ENCODE measurements at regions not wholly inside any gene's neighbourhood (a gene's known extent, or its start where the extent isn't known, plus 50 kb on each side); places are given as distances from the start of the nearest gene placed in this dataset.

GRCh38 chr1:162926906-162927305 lies 65.9 kb upstream of the CCDC190 start:
- Mint-ChIP-seq H3K9me3 (no peaks in the 10 kb centered on the region), H3K27me3 (ENCODE audit: low read depth) (no peaks in the 10 kb centered on the region), H3K4me1 (no peaks in the 10 kb centered on the region), H3K36me3 (ENCODE audit: insufficient read depth in 1 of 3, low read depth in 3 of 3) (no peaks in the 10 kb centered on the region), H3K27ac (no peak overlapping the region), H3K4me3 (no peak overlapping the region)
- Histone ChIP-seq H2BK12ac (ENCODE audit: insufficient read length, low read depth, low read length) (no peak overlapping the region), H4K8ac (replicated peaks; ENCODE audit: insufficient read length, low read depth, low read length) (no peak overlapping the region), H3K18ac (ENCODE audit: insufficient read length, low read depth, low read length) (no peak overlapping the region), H3K4me2 (ENCODE audit: insufficient read depth, insufficient read length, low read length) (no peak overlapping the region), H3K27me3 (ENCODE audit: insufficient read depth, low read length) (no peaks in the 10 kb centered on the region), H3K4ac (ENCODE audit: low read depth, low read length) (no peak overlapping the region), H3T11ph (ENCODE audit: low read length) (no peak overlapping the region), H3K23me2 (ENCODE audit: insufficient read length, low read depth, low read length, poor library complexity, severe bottlenecking) (no peaks in the 10 kb centered on the region), H3K56ac (ENCODE audit: insufficient read length, low read depth, low read length) (no peak overlapping the region), H3K27ac (ENCODE audit: insufficient read length, low read depth, low read length) (no peak overlapping the region), H3K79me2 (ENCODE audit: insufficient read depth, low read length) (no peaks in the 10 kb centered on the region), H3K79me1 (ENCODE audit: insufficient read depth, low read depth, low read length, poor library complexity, severe bottlenecking) (no peaks in the 10 kb centered on the region), H3K9me3 (ENCODE audit: control insufficient read depth, low read depth, low read length) (no peaks in the 10 kb centered on the region), H3K9ac (ENCODE audit: extremely low read depth, insufficient read length, low read length) (no peak overlapping the region), H2BK5ac (ENCODE audit: insufficient read length, low read length) (no peak overlapping the region), H2AFZ (ENCODE audit: low read length) (no peak overlapping the region), H4K5ac (ENCODE audit: insufficient read length, low read depth, low read length) (no peak overlapping the region), H3K4me1 (ENCODE audit: insufficient read depth, low read length) (no peaks in the 10 kb centered on the region), H4K91ac (ENCODE audit: insufficient read length, low read depth, low read length) (no peak overlapping the region), H4K20me1 (ENCODE audit: control insufficient read depth, insufficient read depth, insufficient read length) (no peaks in the 10 kb centered on the region), H2AK5ac (ENCODE audit: insufficient read length, low read length) (no peak overlapping the region), H2BK15ac (ENCODE audit: low read depth, low read length) (no peak overlapping the region), H3K23ac (ENCODE audit: insufficient read length, low read depth, low read length) (no peak overlapping the region), H3K14ac (ENCODE audit: insufficient read depth, low read length) (no peak overlapping the region), H2BK20ac (ENCODE audit: low read depth, low read length, poor library complexity, severe bottlenecking) (no peak overlapping the region), H2BK120ac (ENCODE audit: low read depth, low read length, poor library complexity, severe bottlenecking) (no peak overlapping the region)
- no peak for DNase-seq
- TF ChIP-seq CTCF (conservative IDR thresholded peaks at IDR 0.05) = no peak
- no CpG with 5 or more reads among the region's 3 CpGs for WGBS (ENCODE audit: extremely low coverage, insufficient read length, low lambda C conversion rate)

Data from H9 (cell line).